Neural cell (in vitro differentiated cells): ENCODE measurements at regions not wholly inside any gene's neighbourhood (a gene's known extent, or its start where the extent isn't known, plus 50 kb on each side); places are given as distances from the start of the nearest gene placed in this dataset.

Experiments used
- H2AFZ ChIP-seq: fragments of 200-600, 300-800 bp; sonication (generic), shearing (Covaris generic); 2 replicates; pipeline ENCODE4 v1.6.0; 2014; ENCODE audit warnings: low read depth, mild to moderate bottlenecking, antibody characterized with exemption, low read length, moderate library complexity
- H3F3A ChIP-seq: fragments of 200-600 bp; shearing (Covaris generic); 2 replicates; pipeline ENCODE4 v1.6.1; 2016; ENCODE audit warnings: mild to moderate bottlenecking, moderate library complexity, mixed read lengths, antibody characterized with exemption, low read length; ENCODE audit not compliant: insufficient read depth, poor library complexity, severe bottlenecking
- H3K27ac ChIP-seq: fragments of 200-600, 300-800 bp; sonication (generic), shearing (Covaris generic); 2 replicates; pipeline ENCODE4 v1.5.1; 2014; ENCODE audit warnings: mild to moderate bottlenecking, low read length, moderate library complexity
- H3K27me3 ChIP-seq: fragments of 300-800, 200-600 bp; sonication (generic), shearing (Covaris generic); 2 replicates; pipeline ENCODE4 v1.6.0; 2014; ENCODE audit warnings: mild to moderate bottlenecking, low read depth, low read length, moderate library complexity; ENCODE audit not compliant: insufficient read depth
- H3K36me3 ChIP-seq: fragments of 300-800, 200-600 bp; sonication (generic), shearing (Covaris generic); 2 replicates; pipeline ENCODE4 v1.5.1; 2014; ENCODE audit warnings: mild to moderate bottlenecking, antibody characterized with exemption, low read length, moderate library complexity; ENCODE audit not compliant: insufficient read depth
- H3K4me2 ChIP-seq: fragments of 300-800, 200-600 bp; sonication (generic), shearing (Covaris generic); 2 replicates; pipeline ENCODE4 v1.6.0; 2014; ENCODE audit warnings: mild to moderate bottlenecking, low read length
- H3K4me3 ChIP-seq: fragments of 300-800, 200-600 bp; sonication (generic), shearing (Covaris generic); 2 replicates; pipeline ENCODE4 v1.5.1; 2014; ENCODE audit warnings: mild to moderate bottlenecking, low read length, moderate library complexity
- H3K79me2 ChIP-seq: fragments of 200-600 bp; shearing (Covaris generic); replicated peaks from 2 replicates; pipeline ENCODE4 v1.6.0; 2014; ENCODE audit warnings: mild to moderate bottlenecking, low read length, moderate library complexity; ENCODE audit not compliant: insufficient read depth
- H3K9ac ChIP-seq: fragments of 300-800, 200-600 bp; sonication (generic), shearing (Covaris generic); 2 replicates; pipeline ENCODE4 v1.6.1; 2016; ENCODE audit warnings: mild to moderate bottlenecking, low read length, mixed read lengths
- H3K9me2 ChIP-seq: fragments of 200-600 bp; shearing (Covaris generic); 2 replicates; pipeline ENCODE4 v1.6.1; 2016; ENCODE audit warnings: mild to moderate bottlenecking, low read length, mixed read lengths; ENCODE audit not compliant: insufficient read depth
- H3K9me3 ChIP-seq: fragments of 200-600, 300-800 bp; sonication (generic), shearing (Covaris generic); 2 replicates; pipeline ENCODE4 v1.6.1; 2016; ENCODE audit warnings: mild to moderate bottlenecking, mixed run types, low read length, moderate library complexity, mixed read lengths
- H4K20me1 ChIP-seq: fragments of 200-600 bp; shearing (Covaris generic); 2 replicates; pipeline ENCODE4 v1.6.1; 2016; ENCODE audit warnings: mild to moderate bottlenecking, mixed run types; ENCODE audit not compliant: insufficient read depth
- EP300 ChIP-seq: fragments of 450-650 bp; conservative IDR thresholded peaks from 2 replicates; pipeline ENCODE4 v1.6.1; 2014; ENCODE audit warnings: antibody characterized with exemption, mild to moderate bottlenecking, moderate library complexity; ENCODE audit not compliant: poor library complexity, severe bottlenecking
- EZH2 ChIP-seq: fragments of 200-600, 300-800 bp; shearing (Covaris generic), sonication (generic); IDR thresholded peaks from 2 replicates; pipeline ENCODE4 v1.6.1; 2014; ENCODE audit warnings: antibody characterized with exemption, low read length, borderline replicate concordance, mild to moderate bottlenecking; ENCODE audit not compliant: insufficient read depth, poor library complexity, severe bottlenecking
- MXI1 ChIP-seq: fragments of 450-650 bp; conservative IDR thresholded peaks from 2 replicates; pipeline ENCODE4 v1.6.1; 2014; ENCODE audit warnings: antibody characterized with exemption, mild to moderate bottlenecking; ENCODE audit not compliant: poor library complexity, severe bottlenecking
- POLR2AphosphoS5 ChIP-seq: IDR thresholded peaks from 2 replicates; pipeline ENCODE4 v1.6.1; 2012
- RAD21 ChIP-seq: fragments of 450-650 bp; conservative IDR thresholded peaks from 2 replicates; pipeline ENCODE4 v1.6.1; 2014; ENCODE audit warnings: antibody characterized with exemption, mild to moderate bottlenecking, moderate library complexity
- SMC3 ChIP-seq: fragments of 450-650 bp; conservative IDR thresholded peaks from 2 replicates; pipeline ENCODE4 v1.6.1; 2014; ENCODE audit warnings: antibody characterized with exemption, mild to moderate bottlenecking, moderate library complexity; ENCODE audit not compliant: poor library complexity
- TAF1 ChIP-seq: IDR thresholded peaks from 2 replicates; pipeline ENCODE4 v1.6.1; 2012; ENCODE audit warnings: low read depth
- TF ChIP-seq, protein P1 (sequence below): IDR thresholded peaks from 2 replicates; pipeline ENCODE4 v1.6.1; 2012; ENCODE audit warnings: borderline replicate concordance
- TF ChIP-seq, protein P2 (sequence below): fragments of 450-650 bp; IDR thresholded peaks from 2 replicates; pipeline ENCODE4 v1.5.1; 2014; ENCODE audit warnings: antibody characterized with exemption, mild to moderate bottlenecking, moderate library complexity; ENCODE audit not compliant: poor library complexity, severe bottlenecking

DNA sequence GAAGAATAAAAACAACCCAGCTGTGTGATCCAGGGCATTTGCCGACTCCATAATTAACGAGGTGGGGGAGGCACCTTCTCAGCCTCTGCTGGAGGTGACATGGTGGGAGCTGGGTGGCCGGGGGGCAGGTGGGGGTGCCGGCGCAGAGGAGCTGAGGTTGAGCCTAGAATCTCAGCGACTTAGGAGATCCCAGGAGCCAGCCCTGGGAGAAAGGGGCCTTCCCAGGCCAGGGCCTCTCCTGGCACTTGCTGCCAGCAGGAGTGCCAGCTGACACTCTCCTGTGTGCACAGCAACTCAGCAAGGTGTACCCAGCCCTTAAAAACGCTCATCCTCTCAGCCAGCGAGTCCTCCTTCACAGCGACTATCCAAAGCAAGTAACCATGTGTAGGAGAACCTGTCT lies 62.8 kb upstream of the FCN1 start:
- no peak overlapping the region for H3K27ac ChIP-seq
- no peak overlapping the region for H3K9ac ChIP-seq
- no peak for TF ChIP-seq TAF1
- TF ChIP-seq POLR2AphosphoS5: no peak
- TF ChIP-seq, protein P1, sequence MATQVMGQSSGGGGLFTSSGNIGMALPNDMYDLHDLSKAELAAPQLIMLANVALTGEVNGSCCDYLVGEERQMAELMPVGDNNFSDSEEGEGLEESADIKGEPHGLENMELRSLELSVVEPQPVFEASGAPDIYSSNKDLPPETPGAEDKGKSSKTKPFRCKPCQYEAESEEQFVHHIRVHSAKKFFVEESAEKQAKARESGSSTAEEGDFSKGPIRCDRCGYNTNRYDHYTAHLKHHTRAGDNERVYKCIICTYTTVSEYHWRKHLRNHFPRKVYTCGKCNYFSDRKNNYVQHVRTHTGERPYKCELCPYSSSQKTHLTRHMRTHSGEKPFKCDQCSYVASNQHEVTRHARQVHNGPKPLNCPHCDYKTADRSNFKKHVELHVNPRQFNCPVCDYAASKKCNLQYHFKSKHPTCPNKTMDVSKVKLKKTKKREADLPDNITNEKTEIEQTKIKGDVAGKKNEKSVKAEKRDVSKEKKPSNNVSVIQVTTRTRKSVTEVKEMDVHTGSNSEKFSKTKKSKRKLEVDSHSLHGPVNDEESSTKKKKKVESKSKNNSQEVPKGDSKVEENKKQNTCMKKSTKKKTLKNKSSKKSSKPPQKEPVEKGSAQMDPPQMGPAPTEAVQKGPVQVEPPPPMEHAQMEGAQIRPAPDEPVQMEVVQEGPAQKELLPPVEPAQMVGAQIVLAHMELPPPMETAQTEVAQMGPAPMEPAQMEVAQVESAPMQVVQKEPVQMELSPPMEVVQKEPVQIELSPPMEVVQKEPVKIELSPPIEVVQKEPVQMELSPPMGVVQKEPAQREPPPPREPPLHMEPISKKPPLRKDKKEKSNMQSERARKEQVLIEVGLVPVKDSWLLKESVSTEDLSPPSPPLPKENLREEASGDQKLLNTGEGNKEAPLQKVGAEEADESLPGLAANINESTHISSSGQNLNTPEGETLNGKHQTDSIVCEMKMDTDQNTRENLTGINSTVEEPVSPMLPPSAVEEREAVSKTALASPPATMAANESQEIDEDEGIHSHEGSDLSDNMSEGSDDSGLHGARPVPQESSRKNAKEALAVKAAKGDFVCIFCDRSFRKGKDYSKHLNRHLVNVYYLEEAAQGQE: no peak
- TF ChIP-seq SMC3: no peak
- no peak for TF ChIP-seq RAD21
- no peak for TF ChIP-seq MXI1
- TF ChIP-seq EZH2: no peak
- TF ChIP-seq, protein P2, sequence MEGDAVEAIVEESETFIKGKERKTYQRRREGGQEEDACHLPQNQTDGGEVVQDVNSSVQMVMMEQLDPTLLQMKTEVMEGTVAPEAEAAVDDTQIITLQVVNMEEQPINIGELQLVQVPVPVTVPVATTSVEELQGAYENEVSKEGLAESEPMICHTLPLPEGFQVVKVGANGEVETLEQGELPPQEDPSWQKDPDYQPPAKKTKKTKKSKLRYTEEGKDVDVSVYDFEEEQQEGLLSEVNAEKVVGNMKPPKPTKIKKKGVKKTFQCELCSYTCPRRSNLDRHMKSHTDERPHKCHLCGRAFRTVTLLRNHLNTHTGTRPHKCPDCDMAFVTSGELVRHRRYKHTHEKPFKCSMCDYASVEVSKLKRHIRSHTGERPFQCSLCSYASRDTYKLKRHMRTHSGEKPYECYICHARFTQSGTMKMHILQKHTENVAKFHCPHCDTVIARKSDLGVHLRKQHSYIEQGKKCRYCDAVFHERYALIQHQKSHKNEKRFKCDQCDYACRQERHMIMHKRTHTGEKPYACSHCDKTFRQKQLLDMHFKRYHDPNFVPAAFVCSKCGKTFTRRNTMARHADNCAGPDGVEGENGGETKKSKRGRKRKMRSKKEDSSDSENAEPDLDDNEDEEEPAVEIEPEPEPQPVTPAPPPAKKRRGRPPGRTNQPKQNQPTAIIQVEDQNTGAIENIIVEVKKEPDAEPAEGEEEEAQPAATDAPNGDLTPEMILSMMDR: no peak
- TF ChIP-seq EP300: no peak
- no peaks in the 10 kb centered on the region for H3K9me3 ChIP-seq
- no peaks in the 10 kb centered on the region for H3K79me2 ChIP-seq
- no peaks in the 10 kb centered on the region for H4K20me1 ChIP-seq
- H3K4me3 ChIP-seq: no peak overlapping the region
- no peak overlapping the region for H2AFZ ChIP-seq
- no peaks in the 10 kb centered on the region for H3K36me3 ChIP-seq
- no peaks in the 10 kb centered on the region for H3K9me2 ChIP-seq
- no peaks in the 10 kb centered on the region for H3F3A ChIP-seq
- no peak overlapping the region for H3K4me2 ChIP-seq
- no peaks in the 10 kb centered on the region for H3K27me3 ChIP-seq

DNA sequence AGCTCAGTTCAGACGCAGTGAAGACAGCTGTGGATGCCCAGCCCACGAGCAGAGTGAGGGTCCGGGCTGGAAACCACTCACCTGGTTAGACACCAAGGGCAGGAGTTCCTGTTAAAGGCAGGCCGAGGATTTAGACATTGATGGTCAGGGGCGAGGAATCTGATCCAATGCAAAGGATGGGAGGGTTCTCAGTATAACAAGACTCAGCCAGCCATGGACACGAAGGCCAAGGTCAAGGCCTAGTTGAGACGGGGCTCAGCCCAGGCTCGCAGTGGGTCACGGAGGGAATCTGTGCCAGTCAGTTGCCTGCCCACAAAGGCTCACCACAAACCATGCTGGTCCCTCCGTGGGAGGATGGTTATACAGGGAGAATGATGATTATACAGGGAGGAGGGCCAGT lies 63.3 kb upstream of the FCN1 start:
- no peak overlapping the region for H2AFZ ChIP-seq
- H3K4me3 ChIP-seq: no peak overlapping the region
- H3K9me3 ChIP-seq: no peaks in the 10 kb centered on the region
- H3K27ac ChIP-seq: no peak overlapping the region
- no peak overlapping the region for H3K4me2 ChIP-seq
- TF ChIP-seq RAD21 (no peak), TAF1 (no peak), EP300 (no peak), SMC3 (no peak), POLR2AphosphoS5 (no peak), EZH2 (no peak), MXI1 (no peak)
- TF ChIP-seq, protein P1: no peak
- TF ChIP-seq, protein P2: no peak
- no peaks in the 10 kb centered on the region for H3K36me3 ChIP-seq
- H3K9me2 ChIP-seq: no peaks in the 10 kb centered on the region
- H3K9ac ChIP-seq: no peak overlapping the region
- no peaks in the 10 kb centered on the region for H4K20me1 ChIP-seq
- H3K79me2 ChIP-seq: no peaks in the 10 kb centered on the region
- no peaks in the 10 kb centered on the region for H3K27me3 ChIP-seq
- H3F3A ChIP-seq: no peaks in the 10 kb centered on the region
